Stimulated activated CD4-positive, alpha-beta T cell treated with anti-CD3 and anti-CD28 coated beads, Interleukin-2, amount 100 ng/mL, for 48 hours (primary cell): ENCODE measurements at regions not wholly inside any gene's neighbourhood (a gene's known extent, or its start where the extent isn't known, plus 50 kb on each side); places are given as distances from the start of the nearest gene placed in this dataset.
"Not testable (repeated sequence)": the region's sequence is repeated elsewhere in the genome, so short reads cannot be mapped to it uniquely, and the experiment has no call there.

Source experiments
- DNase-seq, 2 donors: peaks; one replicate each; pipeline ENCODE4 v3.0.0-alpha.2; 2020

GRCh38 chr11:114949614-114950351 is 271.5 kb downstream of the NXPE2 start:
- no peak for DNase-seq

GRCh38 chr11:114953039-114953438 is 274.7 kb downstream of the NXPE2 start:
- no peak for DNase-seq

- DNase-seq, result no peak
Observed at GRCh38 chr11:114955923-114956322, 277.6 kb downstream of the NXPE2 start.

- no peak for DNase-seq
Observed at GRCh38 chr11:114956566-114956965, 278.2 kb downstream of the NXPE2 start.

GRCh38 chr11:114959953-114960505 is 281.7 kb downstream of the NXPE2 start:
- no peak for DNase-seq

- DNase-seq, result not testable (repeated sequence)
Observed at GRCh38 chr11:114960819-114961218, 282.5 kb downstream of the NXPE2 start.

GRCh38 chr11:114964676-114965214 is 286.4 kb downstream of the NXPE2 start:
- DNase-seq, result no peak

- DNase-seq, result no peak
Observed at GRCh38 chr11:114970927-114971645, 292.8 kb downstream of the NXPE2 start.

GRCh38 chr11:114972105-114972504 is 293.8 kb downstream of the NXPE2 start:
- no peak for DNase-seq

- DNase-seq, result no peak
Observed at GRCh38 chr11:114977651-114978050, 299.3 kb downstream of the NXPE2 start.

- DNase-seq, result no peak
Observed at GRCh38 chr11:114982141-114982540, 303.8 kb downstream of the NXPE2 start.

GRCh38 chr11:114984611-114985163 is 306.4 kb downstream of the NXPE2 start:
- DNase-seq, result no peak

- DNase-seq, result no peak
Observed at GRCh38 chr11:114986365-114986764, 308.0 kb downstream of the NXPE2 start.

- no peak for DNase-seq
Observed at GRCh38 chr11:114987186-114987760, 308.9 kb downstream of the NXPE2 start.

- DNase-seq, result no peak
Observed at GRCh38 chr11:114988644-114989043, 310.3 kb downstream of the NXPE2 start.

- no peak for DNase-seq
Observed at GRCh38 chr11:114989536-114989935, 311.2 kb downstream of the NXPE2 start.

- DNase-seq, result no peak
Observed at GRCh38 chr11:115005663-115006062, 327.3 kb downstream of the NXPE2 start.

GRCh38 chr11:115007851-115008250 is 329.5 kb downstream of the NXPE2 start:
- no peak for DNase-seq

- no peak for DNase-seq
Observed at GRCh38 chr11:115008799-115009198, 330.5 kb downstream of the NXPE2 start.

- DNase-seq, result no peak
Observed at GRCh38 chr11:115017529-115017928, 339.2 kb downstream of the NXPE2 start.

GRCh38 chr11:115030166-115030565 is 351.8 kb downstream of the NXPE2 start:
- no peak for DNase-seq

GRCh38 chr11:115036406-115037180 is 358.3 kb downstream of the NXPE2 start:
- no peak for DNase-seq
